Neuronal stem cell (in vitro differentiated cells): ENCODE measurements at regions not wholly inside any gene's neighbourhood (a gene's known extent, or its start where the extent isn't known, plus 50 kb on each side); places are given as distances from the start of the nearest gene placed in this dataset.

Experiments
- DNase-seq: peaks from one replicate; pipeline ENCODE4 v3.0.0-alpha.2; 2013; ENCODE audit warnings: low spot score
- H2AFZ ChIP-seq: one replicate; pipeline ENCODE4 v1.6.1; 2013; ENCODE audit warnings: mild to moderate bottlenecking, low read length, inconsistent platforms
- H2AK5ac ChIP-seq: 2 replicates; pipeline ENCODE4 v1.6.1; 2013; ENCODE audit warnings: low read depth, mild to moderate bottlenecking, inconsistent platforms, low read length, moderate library complexity, mixed read lengths
- H2BK120ac ChIP-seq: 2 replicates; pipeline ENCODE4 v1.6.1; 2013; ENCODE audit warnings: low read depth, mild to moderate bottlenecking, inconsistent platforms, low read length, moderate library complexity, mixed read lengths
- H2BK12ac ChIP-seq: one replicate; pipeline ENCODE4 v1.6.1; 2013; ENCODE audit warnings: low read length, inconsistent platforms
- H2BK15ac ChIP-seq: 2 replicates; pipeline ENCODE4 v1.6.1; 2013; ENCODE audit warnings: mild to moderate bottlenecking, low read length, inconsistent platforms, mixed read lengths
- H2BK5ac ChIP-seq: one replicate; pipeline ENCODE4 v1.6.1; 2013; ENCODE audit warnings: inconsistent platforms, mild to moderate bottlenecking, low read length, moderate library complexity
- H3K14ac ChIP-seq: one replicate; pipeline ENCODE4 v1.6.1; 2013; ENCODE audit warnings: low read length, inconsistent platforms
- H3K18ac ChIP-seq: 2 replicates; pipeline ENCODE4 v1.6.1; 2013; ENCODE audit warnings: low read length, inconsistent platforms
- H3K23ac ChIP-seq: 2 replicates; pipeline ENCODE4 v1.6.1; 2013; ENCODE audit warnings: low read depth, mild to moderate bottlenecking, mixed read lengths, low read length, inconsistent platforms; ENCODE audit not compliant: poor library complexity
- H3K27ac ChIP-seq: replicated peaks from 3 replicates; pipeline ENCODE4 v1.5.1; 2013; ENCODE audit warnings: low read length, inconsistent platforms
- H3K27me3 ChIP-seq, 3 experiments: 2 replicates each; pipeline ENCODE4 v1.6.1; 2013; ENCODE audit warnings: low read length in 3 of 3, mild to moderate bottlenecking in 2 of 3, inconsistent platforms in 1 of 3, low read depth in 1 of 3, mixed read lengths in 1 of 3, moderate library complexity in 1 of 3; ENCODE audit not compliant: control insufficient read depth in 3 of 3, insufficient read depth in 3 of 3
- H3K36me3 ChIP-seq, 2 donors: replicated peaks in 1 of 2; 2 replicates each; pipeline ENCODE4 v1.6.1; 2013; ENCODE audit warnings: low read length in 2 of 2; ENCODE audit not compliant: control insufficient read depth in 2 of 2, insufficient read depth in 2 of 2
- H3K4ac ChIP-seq: 2 replicates; pipeline ENCODE4 v1.6.1; 2013; ENCODE audit warnings: inconsistent platforms, mild to moderate bottlenecking, low read length, moderate library complexity
- H3K4me1 ChIP-seq, 2 donors: 1 replicate in 1 of 2; 2 replicates in 1 of 2; pipeline ENCODE4 v1.6.1; 2013; ENCODE audit warnings: low read length in 2 of 2, low read depth in 1 of 2; ENCODE audit not compliant: control insufficient read depth in 2 of 2, insufficient read depth in 1 of 2
- H3K4me2 ChIP-seq: one replicate; pipeline ENCODE4 v1.6.1; 2013; ENCODE audit warnings: mild to moderate bottlenecking, low read length, inconsistent platforms; ENCODE audit not compliant: insufficient read depth, poor library complexity, severe bottlenecking
- H3K4me3 ChIP-seq, 2 donors: 2 replicates each; pipeline ENCODE4 v1.5.1; 2013; ENCODE audit warnings: low read length in 2 of 2, mild to moderate bottlenecking in 2 of 2, inconsistent platforms in 1 of 2, moderate library complexity in 1 of 2
- H3K79me1 ChIP-seq: one replicate; pipeline ENCODE4 v1.6.1; 2013; ENCODE audit warnings: low read depth, mild to moderate bottlenecking, inconsistent platforms, low read length, moderate library complexity
- H3K9ac ChIP-seq: one replicate; pipeline ENCODE4 v1.6.1; 2013; ENCODE audit warnings: mild to moderate bottlenecking, low read depth, low read length, inconsistent platforms; ENCODE audit not compliant: poor library complexity
- H3K9me3 ChIP-seq, 2 donors: replicated peaks in 1 of 2; 2 replicates each; pipeline versions ENCODE3 to v1.6.1; 2013; ENCODE audit warnings: low read length in 2 of 2, mild to moderate bottlenecking in 2 of 2, inconsistent platforms in 1 of 2, low read depth in 1 of 2, mixed read lengths in 1 of 2, moderate library complexity in 1 of 2; ENCODE audit not compliant: control insufficient read depth in 2 of 2, insufficient read depth in 1 of 2
- H4K8ac ChIP-seq: one replicate; pipeline ENCODE4 v1.6.1; 2013; ENCODE audit warnings: low read depth, mild to moderate bottlenecking, inconsistent platforms, low read length, moderate library complexity
- H4K91ac ChIP-seq: one replicate; pipeline ENCODE4 v1.6.1; 2013; ENCODE audit warnings: low read length, low read depth, mild to moderate bottlenecking, inconsistent platforms; ENCODE audit not compliant: poor library complexity
- WGBS, 2 donors: extraction: QIAGEN DNeasy Blood & Tissue Kit; methylation state at CpG; one replicate each; pipeline ENCODE4 v1.1.7; 2013; ENCODE audit warnings: missing lambda C conversion rate in 2 of 2, mixed read lengths in 1 of 2; ENCODE audit not compliant: insufficient read length in 2 of 2, insufficient replicate concordance in 1 of 2; ENCODE audit errors: extremely low coverage in 2 of 2; 5-methylcytosine and 5-hydroxymethylcytosine counted together

- H4K8ac ChIP-seq, result no peak overlapping the region
- no peak overlapping the region for H3K27ac ChIP-seq
- no peaks in the 10 kb centered on the region for H3K4me1 ChIP-seq
- no peak overlapping the region for H2BK120ac ChIP-seq
- WGBS, 2 donors, result no CpG with 5 or more reads among the region's 1 CpG
- H3K4ac ChIP-seq, result no peak overlapping the region
- H2BK5ac ChIP-seq, result no peak overlapping the region
- no peak overlapping the region for H2BK15ac ChIP-seq
- H3K4me2 ChIP-seq, result no peak overlapping the region
- no peak overlapping the region for H3K23ac ChIP-seq
- H3K79me1 ChIP-seq, result no peaks in the 10 kb centered on the region
- H3K18ac ChIP-seq, result no peak overlapping the region
- H3K4me3 ChIP-seq, result no peak overlapping the region
- no peak overlapping the region for H4K91ac ChIP-seq
- H2AFZ ChIP-seq, result no peak overlapping the region
- no peak overlapping the region for H2AK5ac ChIP-seq
- H3K27me3 ChIP-seq, result no peaks in the 10 kb centered on the region
- no peak for DNase-seq
- H3K36me3 ChIP-seq, result no peaks in the 10 kb centered on the region
- no peak overlapping the region for H2BK12ac ChIP-seq
- H3K14ac ChIP-seq, result no peak overlapping the region
- no peak overlapping the region for H3K9ac ChIP-seq
- H3K9me3 ChIP-seq, result peaks cover 2 to 10% of the 10 kb centered on the region in 2 donors
Measured at GRCh38 chr10:112871021-112871420, 79.0 kb upstream of the TCF7L2 start.

- Histone ChIP-seq H2BK5ac (no peak overlapping the region), H3K14ac (no peak overlapping the region), H4K91ac (no peak overlapping the region), H4K8ac (no peak overlapping the region), H3K9me3 (peaks cover 2 to 10% of the 10 kb centered on the region in 2 donors), H3K9ac (no peak overlapping the region), H2AK5ac (no peak overlapping the region), H3K27ac (no peak overlapping the region), H3K4ac (no peak overlapping the region), H3K79me1 (no peaks in the 10 kb centered on the region), H3K27me3 (peaks cover 0 to 9% (median 0%) of the 10 kb centered on the region in 3 experiments), H3K4me3 (no peak overlapping the region), H3K23ac (no peak overlapping the region), H3K18ac (no peak overlapping the region), H3K4me1 (no peaks in the 10 kb centered on the region), H2AFZ (no peak overlapping the region), H2BK15ac (no peak overlapping the region), H3K36me3 (no peaks in the 10 kb centered on the region), H3K4me2 (no peak overlapping the region), H2BK12ac (no peak overlapping the region), H2BK120ac (no peak overlapping the region)
- DNase-seq, result no peak
- WGBS, 2 donors, result no CpG with 5 or more reads among the region's 1 CpG
Measured at GRCh38 chr10:112872728-112873127, 77.3 kb upstream of the TCF7L2 start.

- Histone ChIP-seq H3K23ac (no peak overlapping the region), H3K27me3 (peaks cover 0 to 11% (median 0%) of the 10 kb centered on the region in 3 experiments), H3K18ac (no peak overlapping the region), H3K4me2 (no peak overlapping the region), H2BK120ac (no peak overlapping the region), H3K4ac (no peak overlapping the region), H3K79me1 (no peaks in the 10 kb centered on the region), H3K4me3 (no peak overlapping the region), H2AK5ac (no peak overlapping the region), H4K8ac (no peak overlapping the region), H3K9ac (no peak overlapping the region), H4K91ac (no peak overlapping the region), H3K4me1 (no peaks in the 10 kb centered on the region), H3K9me3 (peaks cover 2 to 10% of the 10 kb centered on the region in 2 donors), H2AFZ (no peak overlapping the region), H2BK12ac (no peak overlapping the region), H2BK5ac (no peak overlapping the region), H3K36me3 (no peaks in the 10 kb centered on the region), H3K27ac (no peak overlapping the region), H3K14ac (no peak overlapping the region), H2BK15ac (no peak overlapping the region)
- no CpG with 5 or more reads among the region's 1 CpG for WGBS, 2 donors
- DNase-seq, result no peak
Measured at GRCh38 chr10:112873541-112873940, 76.5 kb upstream of the TCF7L2 start.

GRCh38 chr10:112874982-112875381 lies 75.1 kb upstream of the TCF7L2 start:
- no peak for DNase-seq
- Histone ChIP-seq H3K9ac (no peak overlapping the region), H3K27ac (no peak overlapping the region), H3K4me1 (no peaks in the 10 kb centered on the region), H2BK120ac (no peak overlapping the region), H2BK15ac (no peak overlapping the region), H3K18ac (no peak overlapping the region), H3K4me3 (no peak overlapping the region), H3K4me2 (no peak overlapping the region), H2AK5ac (no peak overlapping the region), H3K14ac (no peak overlapping the region), H2AFZ (no peak overlapping the region), H4K91ac (no peak overlapping the region), H3K79me1 (no peaks in the 10 kb centered on the region), H3K23ac (no peak overlapping the region), H3K36me3 (no peaks in the 10 kb centered on the region), H3K9me3 (peaks cover 2 to 10% of the 10 kb centered on the region in 2 donors), H4K8ac (no peak overlapping the region), H3K4ac (no peak overlapping the region), H3K27me3 (peaks cover 0 to 11% (median 0%) of the 10 kb centered on the region in 3 experiments), H2BK12ac (no peak overlapping the region), H2BK5ac (no peak overlapping the region)
- WGBS, 2 donors, result no CpG with 5 or more reads among the region's 4 CpGs
